H9 (cell line): ENCODE measurements at regions not wholly inside any gene's neighbourhood (a gene's known extent, or its start where the extent isn't known, plus 50 kb on each side); places are given as distances from the start of the nearest gene placed in this dataset.

ENCODE experiments used
- DNase-seq: peaks from one replicate; pipeline ENCODE4 v3.0.0-alpha.2; 2017
- H2AFZ ChIP-seq: one replicate; pipeline ENCODE4 v1.6.1; 2013; ENCODE audit warnings: mild to moderate bottlenecking, low read length, control low read depth, moderate library complexity
- H2AK5ac ChIP-seq: 2 replicates; pipeline ENCODE4 v1.6.1; 2013; ENCODE audit warnings: low read length, control low read depth, mixed read lengths; ENCODE audit not compliant: insufficient read length
- H2BK120ac ChIP-seq: one replicate; pipeline ENCODE4 v1.6.1; 2013; ENCODE audit warnings: low read depth, mild to moderate bottlenecking, low read length, control low read depth, inconsistent platforms; ENCODE audit not compliant: poor library complexity, severe bottlenecking
- H2BK12ac ChIP-seq: 2 replicates; pipeline ENCODE4 v1.6.1; 2013; ENCODE audit warnings: low read length, control low read depth, mixed read lengths, low read depth; ENCODE audit not compliant: insufficient read length
- H2BK15ac ChIP-seq: 2 replicates; pipeline ENCODE4 v1.6.1; 2013; ENCODE audit warnings: low read depth, low read length, control low read depth
- H2BK20ac ChIP-seq: one replicate; pipeline ENCODE4 v1.6.1; 2013; ENCODE audit warnings: low read depth, mild to moderate bottlenecking, low read length, control low read depth, inconsistent platforms; ENCODE audit not compliant: poor library complexity, severe bottlenecking
- H2BK5ac ChIP-seq: 2 replicates; pipeline ENCODE4 v1.6.1; 2013; ENCODE audit warnings: low read length, control low read depth, mixed read lengths; ENCODE audit not compliant: insufficient read length
- H3K14ac ChIP-seq: 2 replicates; pipeline ENCODE4 v1.6.1; 2013; ENCODE audit warnings: low read length, control low read depth; ENCODE audit not compliant: insufficient read depth
- H3K18ac ChIP-seq: 2 replicates; pipeline ENCODE4 v1.6.1; 2013; ENCODE audit warnings: low read depth, mild to moderate bottlenecking, mixed read lengths, low read length, control low read depth; ENCODE audit not compliant: insufficient read length
- H3K23ac ChIP-seq: 2 replicates; pipeline ENCODE4 v1.6.1; 2013; ENCODE audit warnings: low read length, control low read depth, mixed read lengths, low read depth; ENCODE audit not compliant: insufficient read length
- H3K23me2 ChIP-seq: 2 replicates; pipeline ENCODE4 v1.6.1; 2013; ENCODE audit warnings: low read depth, mild to moderate bottlenecking, mixed read lengths, low read length, control low read depth; ENCODE audit not compliant: insufficient read length, poor library complexity, severe bottlenecking
- H3K27ac ChIP-seq: 2 replicates; pipeline ENCODE4 v1.5.1; 2013; ENCODE audit warnings: low read length, control low read depth, mixed read lengths, low read depth; ENCODE audit not compliant: insufficient read length
- H3K27me3 ChIP-seq: 2 replicates; pipeline ENCODE4 v1.6.1; 2013; ENCODE audit warnings: low read length, control low read depth, inconsistent platforms; ENCODE audit not compliant: insufficient read depth
- H3K4ac ChIP-seq: 2 replicates; pipeline ENCODE4 v1.6.1; 2013; ENCODE audit warnings: low read depth, mild to moderate bottlenecking, control low read depth, inconsistent platforms, low read length, moderate library complexity
- H3K4me1 ChIP-seq: 2 replicates; pipeline ENCODE4 v1.6.1; 2013; ENCODE audit warnings: low read length, control low read depth, inconsistent platforms; ENCODE audit not compliant: insufficient read depth
- H3K4me2 ChIP-seq: 2 replicates; pipeline ENCODE4 v1.6.1; 2013; ENCODE audit warnings: low read length, control low read depth, mixed read lengths; ENCODE audit not compliant: insufficient read length, insufficient read depth
- H3K56ac ChIP-seq: 2 replicates; pipeline ENCODE4 v1.6.1; 2013; ENCODE audit warnings: low read depth, mild to moderate bottlenecking, mixed read lengths, low read length, control low read depth; ENCODE audit not compliant: insufficient read length
- H3K79me1 ChIP-seq: 2 replicates; pipeline ENCODE4 v1.6.1; 2013; ENCODE audit warnings: low read depth, mild to moderate bottlenecking, moderate library complexity, low read length, control low read depth, inconsistent platforms; ENCODE audit not compliant: insufficient read depth, poor library complexity, severe bottlenecking
- H3K79me2 ChIP-seq: 2 replicates; pipeline ENCODE4 v1.6.1; 2013; ENCODE audit warnings: low read length, control low read depth, inconsistent platforms; ENCODE audit not compliant: insufficient read depth
- H3K9ac ChIP-seq: 2 replicates; pipeline ENCODE4 v1.6.1; 2013; ENCODE audit warnings: low read length, control low read depth, mixed read lengths; ENCODE audit not compliant: insufficient read length; ENCODE audit errors: extremely low read depth
- H3K9me3 ChIP-seq: one replicate; pipeline ENCODE4 v1.6.1; 2013; ENCODE audit warnings: low read depth, low read length, inconsistent platforms; ENCODE audit not compliant: control insufficient read depth
- H3T11ph ChIP-seq: one replicate; pipeline ENCODE4 v1.6.1; 2013; ENCODE audit warnings: mild to moderate bottlenecking, low read length, control low read depth, inconsistent platforms
- H4K20me1 ChIP-seq: one replicate; pipeline ENCODE4 v1.6.1; 2013; ENCODE audit not compliant: control insufficient read depth, insufficient read length, insufficient read depth
- H4K5ac ChIP-seq: 2 replicates; pipeline ENCODE4 v1.6.1; 2013; ENCODE audit warnings: low read depth, mild to moderate bottlenecking, mixed read lengths, low read length, control low read depth; ENCODE audit not compliant: insufficient read length
- H4K8ac ChIP-seq: replicated peaks from 2 replicates; pipeline ENCODE4 v1.6.1; 2013; ENCODE audit warnings: low read length, control low read depth, mixed read lengths, low read depth; ENCODE audit not compliant: insufficient read length
- H4K91ac ChIP-seq: 2 replicates; pipeline ENCODE4 v1.6.1; 2013; ENCODE audit warnings: low read depth, mild to moderate bottlenecking, moderate library complexity, mixed read lengths, low read length, control low read depth; ENCODE audit not compliant: insufficient read length
- H3K27ac Mint-ChIP-seq, 3 experiments: 2 replicates in 2 of 3; 3 replicates in 1 of 3; pipeline ENCODE4 v1.8.0; 2020 to 2021; ENCODE audit warnings: mixed read lengths in 3 of 3, mild to moderate bottlenecking in 1 of 3, moderate library complexity in 1 of 3
- H3K27me3 Mint-ChIP-seq: 2 replicates; pipeline ENCODE4 v1.8.0; 2021; ENCODE audit warnings: low read depth, mild to moderate bottlenecking, moderate library complexity, mixed read lengths
- H3K36me3 Mint-ChIP-seq, 3 experiments: 2 replicates in 2 of 3; 3 replicates in 1 of 3; pipeline ENCODE4 v1.8.0; 2020 to 2021; ENCODE audit warnings: low read depth in 3 of 3, mixed read lengths in 3 of 3; ENCODE audit not compliant: insufficient read depth in 1 of 3
- H3K4me1 Mint-ChIP-seq, 2 experiments: 2 replicates each; pipeline ENCODE4 v1.8.0; 2020; ENCODE audit warnings: mixed read lengths in 2 of 2
- H3K4me3 Mint-ChIP-seq, 2 experiments: 2 replicates in 1 of 2; 3 replicates in 1 of 2; pipeline ENCODE4 v1.8.0; 2020 to 2021; ENCODE audit warnings: mild to moderate bottlenecking in 2 of 2, mixed read lengths in 2 of 2, moderate library complexity in 1 of 2
- H3K9me3 Mint-ChIP-seq, 2 experiments: 2 replicates in 1 of 2; 3 replicates in 1 of 2; pipeline ENCODE4 v1.8.0; 2020; ENCODE audit warnings: mild to moderate bottlenecking in 2 of 2, mixed read lengths in 2 of 2, moderate library complexity in 1 of 2
- WGBS: extraction: QIAGEN DNeasy Blood & Tissue Kit; methylation state at CpG from one replicate; pipeline ENCODE4 v1.1.7; 2013; ENCODE audit warnings: missing lambda C conversion rate, low lambda C conversion rate, mixed read lengths; ENCODE audit not compliant: insufficient read length; ENCODE audit errors: extremely low coverage; 5-methylcytosine and 5-hydroxymethylcytosine counted together
- TF ChIP-seq, protein P1 (sequence below): fragments of 200-600 bp; sonication (generic); conservative IDR thresholded peaks from 3 replicates; pipeline ENCODE4 v1.8.0; 2021; ENCODE audit warnings: antibody characterized with exemption, mild to moderate bottlenecking

DNA sequence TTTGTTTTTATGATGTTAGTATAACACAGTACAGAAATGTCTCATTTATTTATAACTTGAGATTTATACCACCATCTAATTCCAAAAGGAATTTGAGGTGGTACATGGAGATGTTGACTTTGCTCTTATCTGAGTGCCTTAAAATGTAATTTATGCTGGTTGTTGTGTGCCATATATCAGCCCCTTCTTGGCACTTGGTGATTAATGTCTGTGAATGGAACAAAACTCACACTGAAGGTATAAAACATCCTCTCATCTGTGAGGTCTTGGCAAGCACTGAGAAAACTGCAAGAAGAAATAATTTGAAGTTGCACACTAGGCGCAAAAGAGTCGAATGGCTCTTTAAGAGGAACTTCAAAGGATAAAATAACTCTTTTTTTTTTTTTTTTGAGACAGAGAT lies 240.4 kb downstream of the B3GLCT start:
- no peaks in the 10 kb centered on the region for H3K79me2 ChIP-seq
- no peak overlapping the region for H4K5ac ChIP-seq
- H3K23ac ChIP-seq, result no peak overlapping the region
- no peaks in the 10 kb centered on the region for H3K23me2 ChIP-seq
- H3T11ph ChIP-seq, result no peak overlapping the region
- TF ChIP-seq, protein P1, sequence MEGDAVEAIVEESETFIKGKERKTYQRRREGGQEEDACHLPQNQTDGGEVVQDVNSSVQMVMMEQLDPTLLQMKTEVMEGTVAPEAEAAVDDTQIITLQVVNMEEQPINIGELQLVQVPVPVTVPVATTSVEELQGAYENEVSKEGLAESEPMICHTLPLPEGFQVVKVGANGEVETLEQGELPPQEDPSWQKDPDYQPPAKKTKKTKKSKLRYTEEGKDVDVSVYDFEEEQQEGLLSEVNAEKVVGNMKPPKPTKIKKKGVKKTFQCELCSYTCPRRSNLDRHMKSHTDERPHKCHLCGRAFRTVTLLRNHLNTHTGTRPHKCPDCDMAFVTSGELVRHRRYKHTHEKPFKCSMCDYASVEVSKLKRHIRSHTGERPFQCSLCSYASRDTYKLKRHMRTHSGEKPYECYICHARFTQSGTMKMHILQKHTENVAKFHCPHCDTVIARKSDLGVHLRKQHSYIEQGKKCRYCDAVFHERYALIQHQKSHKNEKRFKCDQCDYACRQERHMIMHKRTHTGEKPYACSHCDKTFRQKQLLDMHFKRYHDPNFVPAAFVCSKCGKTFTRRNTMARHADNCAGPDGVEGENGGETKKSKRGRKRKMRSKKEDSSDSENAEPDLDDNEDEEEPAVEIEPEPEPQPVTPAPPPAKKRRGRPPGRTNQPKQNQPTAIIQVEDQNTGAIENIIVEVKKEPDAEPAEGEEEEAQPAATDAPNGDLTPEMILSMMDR, result no peak
- no peaks in the 10 kb centered on the region for H3K9me3 ChIP-seq
- no peak overlapping the region for H4K91ac ChIP-seq
- H3K9ac ChIP-seq, result no peak overlapping the region
- no peaks in the 10 kb centered on the region for H3K79me1 ChIP-seq
- H3K4me1 ChIP-seq, result no peaks in the 10 kb centered on the region
- no peak overlapping the region for H3K4ac ChIP-seq
- no peak overlapping the region for H2AFZ ChIP-seq
- Mint-ChIP-seq H3K27me3 (no peaks in the 10 kb centered on the region), H3K36me3 (no peaks in the 10 kb centered on the region), H3K4me3 (no peak overlapping the region), H3K27ac (no peak overlapping the region), H3K4me1 (peaks cover 5 to 11% of the 10 kb centered on the region in 2 experiments), H3K9me3 (no peaks in the 10 kb centered on the region)
- H2AK5ac ChIP-seq, result no peak overlapping the region
- H3K27me3 ChIP-seq, result no peaks in the 10 kb centered on the region
- H2BK120ac ChIP-seq, result no peak overlapping the region
- no peak overlapping the region for H3K18ac ChIP-seq
- no peak for DNase-seq
- H3K56ac ChIP-seq, result no peak overlapping the region
- no CpG with 5 or more reads among the region's 2 CpGs for WGBS
- H3K27ac ChIP-seq, result no peak overlapping the region
- H3K14ac ChIP-seq, result no peak overlapping the region
- no peak overlapping the region for H4K8ac ChIP-seq
- no peak overlapping the region for H2BK5ac ChIP-seq
- no peak overlapping the region for H3K4me2 ChIP-seq
- H2BK15ac ChIP-seq, result no peak overlapping the region
- no peaks in the 10 kb centered on the region for H4K20me1 ChIP-seq
- no peak overlapping the region for H2BK12ac ChIP-seq
- no peak overlapping the region for H2BK20ac ChIP-seq
